K562 (cell line): ENCODE measurements at regions not wholly inside any gene's neighbourhood (a gene's known extent, or its start where the extent isn't known, plus 50 kb on each side); places are given as distances from the start of the nearest gene placed in this dataset.
"Not testable (repeated sequence)": the region's sequence is repeated elsewhere in the genome, so short reads cannot be mapped to it uniquely, and the experiment has no call there.

Source experiments
- ATAC-seq: fragments of 200-7000 bp; cut with Tn5 transposase; 3 replicates; pipeline ENCODE4 v1.9.1; 2020; ENCODE audit warnings: moderate library complexity
- BruUV-seq: library from RNA; stranded (reverse); fragments of 400-500 nt; replicated peaks from 2 replicates; lab custom pipeline; 2021; lab: Mats Ljungman, UMichigan
- CTCF ChIA-PET: fragments of 300-600 bp; formaldehyde crosslinking; extraction: SDS; loops from one replicate; lab custom pipeline; 2021; ENCODE audit warnings: low intra/inter-chr PET ratio; lab: Yijun Ruan, JAX
- POLR2A ChIA-PET: fragments of 300-600, 350-650 bp; sonication (Branson Sonifier 250); formaldehyde crosslinking; extraction: SDS; loops from one replicate; lab custom pipeline; 2021; ENCODE audit warnings: antibody characterized with exemption, inconsistent platforms; lab: Yijun Ruan, JAX
- DNase-seq, 4 experiments: peaks; one replicate each; pipeline versions ENCODE4 v3.0.0 to v3.0.0-alpha.2; 2011 to 2018; ENCODE audit warnings: low spot score in 3 of 4, mixed read lengths in 3 of 4; ENCODE audit errors: extremely low read depth in 1 of 4
- FAIRE-seq: peaks from 2 replicates; lab custom pipeline; 2011; peaks lifted over from hg19 to GRCh38; lab: Jason Lieb, UNC
- H2AFZ ChIP-seq: 2 replicates; pipeline ENCODE4 v1.6.0; 2011; ENCODE audit warnings: low read depth, low read length, control low read depth, inconsistent platforms
- H3K27ac ChIP-seq: fragments of 200-600 bp; 3 replicates; pipeline ENCODE4 v1.8.0; 2011; ENCODE audit warnings: low read depth, mild to moderate bottlenecking, control low read depth, inconsistent platforms, low read length, moderate library complexity, mixed read lengths; ENCODE audit errors: extremely low read depth
- H3K27me3 ChIP-seq, 2 experiments: fragments of 300-600 bp in 1 of 2; 2 replicates in 1 of 2; 3 replicates in 1 of 2; pipeline versions ENCODE4 v1.6.0 to v1.8.0; 2011; ENCODE audit warnings: inconsistent platforms in 2 of 2, low read length in 2 of 2, mild to moderate bottlenecking in 1 of 2, mixed read lengths in 1 of 2, moderate library complexity in 1 of 2; ENCODE audit not compliant: control insufficient read depth in 2 of 2, insufficient read depth in 2 of 2
- H3K36me3 ChIP-seq: fragments of 300-600 bp; 3 replicates; pipeline ENCODE4 v1.8.0; 2011; ENCODE audit warnings: mild to moderate bottlenecking, low read length, inconsistent platforms; ENCODE audit not compliant: control insufficient read depth, insufficient read depth
- H3K4me1 ChIP-seq, 2 experiments: fragments of 200-600 bp in 1 of 2; replicated peaks in 1 of 2; 2 replicates in 1 of 2; 3 replicates in 1 of 2; pipeline versions ENCODE4 v1.5.1 to v1.8.0; 2011; ENCODE audit warnings: inconsistent platforms in 2 of 2, low read length in 2 of 2, mild to moderate bottlenecking in 1 of 2, mixed read lengths in 1 of 2, moderate library complexity in 1 of 2; ENCODE audit not compliant: control insufficient read depth in 2 of 2, insufficient read depth in 2 of 2
- H3K4me2 ChIP-seq: 2 replicates; pipeline ENCODE4 v1.6.1; 2011; ENCODE audit warnings: low read length, control low read depth, inconsistent platforms, mixed read lengths; ENCODE audit not compliant: insufficient read depth
- H3K4me3 ChIP-seq: fragments of 200-600 bp; sonication (generic), shearing (Covaris generic); 2 replicates; pipeline ENCODE4 v1.5.1; 2016; ENCODE audit warnings: control low read depth, inconsistent platforms
- H3K79me2 ChIP-seq: fragments of 200-600 bp; 3 replicates; pipeline ENCODE4 v1.8.0; 2011; ENCODE audit warnings: low read length, inconsistent platforms; ENCODE audit not compliant: control insufficient read depth, insufficient read depth
- H3K9ac ChIP-seq, 2 experiments: 2 replicates each; pipeline versions ENCODE4 v1.6.0 to v1.6.1; 2011; ENCODE audit warnings: low read depth in 2 of 2, low read length in 2 of 2, control low read depth in 1 of 2, inconsistent platforms in 1 of 2, mild to moderate bottlenecking in 1 of 2, mixed read lengths in 1 of 2; ENCODE audit not compliant: insufficient read depth in 1 of 2
- H3K9me1 ChIP-seq: one replicate; pipeline ENCODE4 v1.6.0; 2011; ENCODE audit warnings: inconsistent platforms, mild to moderate bottlenecking, low read length, moderate library complexity; ENCODE audit not compliant: control insufficient read depth, insufficient read depth
- H3K9me3 ChIP-seq: replicated peaks from 2 replicates; pipeline ENCODE4 v1.5.1; 2011; ENCODE audit warnings: low read depth, low read length, inconsistent platforms; ENCODE audit not compliant: control insufficient read depth, insufficient read depth
- H4K20me1 ChIP-seq: replicated peaks from 2 replicates; pipeline ENCODE4 v1.6.1; 2011; ENCODE audit warnings: low read length, inconsistent platforms, mixed read lengths; ENCODE audit not compliant: control insufficient read depth, insufficient read depth
- CEBPB ChIP-seq: fragments of 450-650 bp; IDR thresholded peaks from 2 replicates; pipeline ENCODE4 v1.6.1; 2016; ENCODE audit warnings: missing genetic modification characterization, missing compliant biosample characterization
- CEBPG ChIP-seq, 3 experiments: fragments of 200-800 bp in 1 of 3; sonication (Bioruptor generic) in 1 of 3; sonication (generic) in 1 of 3; formaldehyde crosslinking in 1 of 3; IDR thresholded peaks in 2 of 3; conservative IDR thresholded peaks in 1 of 3; 2 replicates each; pipeline versions ENCODE4 v1.6.1 to v1.8.0; 2016 to 2022; ENCODE audit warnings: missing compliant biosample characterization in 2 of 3, missing genetic modification characterization in 2 of 3, mild to moderate bottlenecking in 1 of 3, missing genetic modification reagents in 1 of 3
- DPF2 ChIP-seq: fragments of 450-650 bp; IDR thresholded peaks from 2 replicates; pipeline ENCODE4 v1.6.1; 2016
- ESRRA ChIP-seq: fragments of 450-650 bp; IDR thresholded peaks from 2 replicates; pipeline ENCODE4 v1.6.1; 2014; ENCODE audit warnings: low read depth, mild to moderate bottlenecking, moderate library complexity, borderline replicate concordance
- HDAC8 ChIP-seq: fragments of 450-650 bp; IDR thresholded peaks from 2 replicates; pipeline ENCODE4 v1.6.1; 2016; ENCODE audit warnings: mild to moderate bottlenecking, missing genetic modification characterization, moderate library complexity, missing compliant biosample characterization
- MED1 ChIP-seq: sonication (generic); formaldehyde crosslinking; IDR thresholded peaks from 2 replicates; pipeline ENCODE4 v1.8.1; 2023; ENCODE audit warnings: missing genetic modification reagents, borderline replicate concordance
- RB1 ChIP-seq: fragments of 450-650 bp; IDR thresholded peaks from 2 replicates; pipeline ENCODE4 v1.6.1; 2017; ENCODE audit warnings: low read depth, mild to moderate bottlenecking
- SMARCB1 ChIP-seq: IDR thresholded peaks from 2 replicates; pipeline ENCODE4 v1.6.1; 2011; ENCODE audit warnings: improper control_type of control experiment, low read depth; ENCODE audit not compliant: insufficient read length
- ZC3H4 ChIP-seq: sonication (generic); formaldehyde crosslinking; IDR thresholded peaks from 2 replicates; pipeline ENCODE4 v1.9.0; 2021; ENCODE audit warnings: missing genetic modification reagents, borderline replicate concordance
- ZFX ChIP-seq: sonication (generic); formaldehyde crosslinking; IDR thresholded peaks from 2 replicates; pipeline ENCODE4 v1.8.0; 2022; ENCODE audit warnings: mild to moderate bottlenecking, missing genetic modification reagents, moderate library complexity
- whole genome bisulfite sequencing: fragments of 100-300 bp; shearing (Covaris generic); methylation state at CpG from one replicate; pipeline ENCODE4 v1.1.6; 2016; ENCODE audit warnings: low coverage, mixed read lengths; ENCODE audit not compliant: insufficient coverage; ENCODE audit errors: missing lambda C conversion rate; 5-methylcytosine and 5-hydroxymethylcytosine counted together
- in situ Hi-C: fragments of 300-500 bp; cut with MboI; formaldehyde crosslinking; loops from 4 replicates; pipeline ENCODE4 v1.15.0; 2018; ENCODE audit warnings: inconsistent platforms, mixed read lengths
- intact Hi-C: fragments of 100-400 bp; cut with micrococcal nuclease; formaldehyde crosslinking; loops from 2 replicates; pipeline ENCODE4 v1.14.2; 2022
- TF ChIP-seq, protein P1 (sequence below): fragments of 450-650 bp; IDR thresholded peaks from 2 replicates; pipeline ENCODE4 v1.6.1; 2016; ENCODE audit warnings: missing biosample characterization, missing genetic modification characterization
- TF ChIP-seq, protein P2 (sequence below): sonication (generic); formaldehyde crosslinking; IDR thresholded peaks from 2 replicates; pipeline ENCODE4 v1.8.0; 2023; ENCODE audit warnings: mild to moderate bottlenecking, missing genetic modification reagents
- TF ChIP-seq, protein P3 (sequence below): sonication (generic); formaldehyde crosslinking; IDR thresholded peaks from 2 replicates; pipeline ENCODE4 v1.8.0; 2022; ENCODE audit warnings: mild to moderate bottlenecking, low read depth, missing genetic modification reagents

DNA sequence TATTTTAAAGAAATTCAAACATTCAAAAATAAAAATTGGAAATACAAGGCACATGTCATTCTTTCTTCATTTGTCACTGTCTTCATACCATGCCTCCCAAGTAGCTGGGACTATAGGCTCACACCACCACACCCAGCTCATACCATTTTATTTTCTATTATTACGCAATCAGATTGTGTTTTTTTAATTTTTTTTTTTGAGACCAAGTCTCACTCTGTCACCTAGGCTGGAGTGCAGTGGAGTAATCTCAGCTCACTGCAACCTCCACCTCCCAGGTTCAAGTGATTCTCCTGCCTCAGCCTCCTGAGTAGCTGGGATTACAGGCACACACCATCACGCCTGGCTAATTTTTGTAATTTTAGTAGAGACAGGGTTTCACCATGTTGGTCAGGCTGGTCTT is 526.1 kb downstream of the DTWD2 start:
- FAIRE-seq; H3K9ac ChIP-seq; CTCF ChIA-PET; H3K9me3 ChIP-seq; H3K27ac ChIP-seq; POLR2A ChIA-PET; intact Hi-C loops; H3K79me2 ChIP-seq; H3K9me1 ChIP-seq; BruUV-seq; H3K4me3 ChIP-seq; H3K27me3 ChIP-seq; in situ Hi-C loops; H3K36me3 ChIP-seq; H3K4me1 ChIP-seq; ATAC-seq; TF ChIP-seq CEBPG (CRISPR knock-in tag; IDR thresholded peaks at IDR 0.05): not testable (repeated sequence)
- 0% methylated on average over 1 of the region's 2 CpGs for WGBS
- TF ChIP-seq, protein P1, sequence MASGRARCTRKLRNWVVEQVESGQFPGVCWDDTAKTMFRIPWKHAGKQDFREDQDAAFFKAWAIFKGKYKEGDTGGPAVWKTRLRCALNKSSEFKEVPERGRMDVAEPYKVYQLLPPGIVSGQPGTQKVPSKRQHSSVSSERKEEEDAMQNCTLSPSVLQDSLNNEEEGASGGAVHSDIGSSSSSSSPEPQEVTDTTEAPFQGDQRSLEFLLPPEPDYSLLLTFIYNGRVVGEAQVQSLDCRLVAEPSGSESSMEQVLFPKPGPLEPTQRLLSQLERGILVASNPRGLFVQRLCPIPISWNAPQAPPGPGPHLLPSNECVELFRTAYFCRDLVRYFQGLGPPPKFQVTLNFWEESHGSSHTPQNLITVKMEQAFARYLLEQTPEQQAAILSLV: 0 out of 2 replicates have a peak, but pooled peaks have one; percentile 13
- peak in 1 of 2 experiments; percentile 92; a peak in 2 of 4 replicates for TF ChIP-seq CEBPG (tag; conservative IDR thresholded peaks at IDR 0.05 in 1 of 2, IDR thresholded peaks at IDR 0.05 in 1 of 2)
- TF ChIP-seq CEBPB: peak; percentile 70
- TF ChIP-seq, all 486 proteins: peak for 3; not testable (repeated sequence) for 483
- H2AFZ ChIP-seq, H4K20me1 ChIP-seq, H3K4me2 ChIP-seq, DNase-seq: not testable (repeated sequence)

DNA sequence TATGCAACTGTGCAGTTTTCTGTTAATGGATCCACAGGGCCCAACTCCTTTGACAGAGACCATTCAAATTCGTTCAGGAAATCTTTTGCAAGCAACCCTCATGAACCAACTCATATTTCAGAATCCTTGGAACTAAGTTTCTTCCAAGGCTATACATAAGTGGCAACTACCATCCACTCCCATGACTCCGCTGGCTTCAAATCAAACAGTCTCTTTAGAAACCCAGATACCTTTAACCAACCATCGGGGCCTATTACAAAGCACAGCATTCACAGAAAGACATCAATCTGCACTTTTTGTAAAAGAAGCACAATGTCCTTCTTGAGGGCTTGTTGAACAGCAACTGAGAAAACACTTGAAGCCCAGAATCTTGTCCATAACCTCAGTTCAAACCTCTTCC is 526.9 kb downstream of the DTWD2 start:
- intact Hi-C loops: no loop called here
- H4K20me1 ChIP-seq: no peaks in the 10 kb centered on the region
- no peaks in the 10 kb centered on the region for H3K79me2 ChIP-seq
- no peaks in the 10 kb centered on the region for H3K36me3 ChIP-seq
- H3K4me3 ChIP-seq: no peak overlapping the region
- DNase-seq: no peak
- H3K4me2 ChIP-seq: no peak overlapping the region
- H3K9me3 ChIP-seq: no peaks in the 10 kb centered on the region
- H2AFZ ChIP-seq: no peak overlapping the region
- no peak overlapping the region for H3K27ac ChIP-seq
- no peaks in the 10 kb centered on the region for H3K27me3 ChIP-seq
- H3K9me1 ChIP-seq: no peaks in the 10 kb centered on the region
- ChIA-PET POLR2A (no interaction called here), CTCF (no interaction called here)
- H3K4me1 ChIP-seq: no peaks in the 10 kb centered on the region
- BruUV-seq: no TSS peak
- no peak for FAIRE-seq
- ATAC-seq: no peak
- 2% methylated on average over 3 of the region's 3 CpGs for WGBS
- H3K9ac ChIP-seq: no peak overlapping the region
- in situ Hi-C loops: no loop called here
- TF ChIP-seq, protein P2, sequence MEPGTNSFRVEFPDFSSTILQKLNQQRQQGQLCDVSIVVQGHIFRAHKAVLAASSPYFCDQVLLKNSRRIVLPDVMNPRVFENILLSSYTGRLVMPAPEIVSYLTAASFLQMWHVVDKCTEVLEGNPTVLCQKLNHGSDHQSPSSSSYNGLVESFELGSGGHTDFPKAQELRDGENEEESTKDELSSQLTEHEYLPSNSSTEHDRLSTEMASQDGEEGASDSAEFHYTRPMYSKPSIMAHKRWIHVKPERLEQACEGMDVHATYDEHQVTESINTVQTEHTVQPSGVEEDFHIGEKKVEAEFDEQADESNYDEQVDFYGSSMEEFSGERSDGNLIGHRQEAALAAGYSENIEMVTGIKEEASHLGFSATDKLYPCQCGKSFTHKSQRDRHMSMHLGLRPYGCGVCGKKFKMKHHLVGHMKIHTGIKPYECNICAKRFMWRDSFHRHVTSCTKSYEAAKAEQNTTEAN (CRISPR knock-in tag): no peak
- TF ChIP-seq MED1 (CRISPR knock-in tag) (no peak), ZC3H4 (CRISPR knock-in tag) (no peak), RB1 (no peak), SMARCB1 (no peak), HDAC8 (tag) (no peak), DPF2 (no peak), ESRRA (no peak), ZFX (CRISPR knock-in tag) (no peak)
- TF ChIP-seq, protein P3, sequence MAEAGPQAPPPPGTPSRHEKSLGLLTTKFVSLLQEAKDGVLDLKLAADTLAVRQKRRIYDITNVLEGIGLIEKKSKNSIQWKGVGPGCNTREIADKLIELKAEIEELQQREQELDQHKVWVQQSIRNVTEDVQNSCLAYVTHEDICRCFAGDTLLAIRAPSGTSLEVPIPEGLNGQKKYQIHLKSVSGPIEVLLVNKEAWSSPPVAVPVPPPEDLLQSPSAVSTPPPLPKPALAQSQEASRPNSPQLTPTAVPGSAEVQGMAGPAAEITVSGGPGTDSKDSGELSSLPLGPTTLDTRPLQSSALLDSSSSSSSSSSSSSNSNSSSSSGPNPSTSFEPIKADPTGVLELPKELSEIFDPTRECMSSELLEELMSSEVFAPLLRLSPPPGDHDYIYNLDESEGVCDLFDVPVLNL: no peak
